Chondrocyte (in vitro differentiated cells): ENCODE measurements at regions not wholly inside any gene's neighbourhood (a gene's known extent, or its start where the extent isn't known, plus 50 kb on each side); places are given as distances from the start of the nearest gene placed in this dataset.

ENCODE experiments used
- DNase-seq: peaks from one replicate; pipeline ENCODE4 v3.0.0; 2021; ENCODE audit warnings: mixed read lengths, low spot score
- H3K27ac Mint-ChIP-seq: one replicate; pipeline ENCODE4 v1.8.0; 2021; ENCODE audit warnings: mild to moderate bottlenecking, moderate library complexity, mixed read lengths; ENCODE audit not compliant: unreplicated experiment
- H3K27me3 Mint-ChIP-seq: 2 replicates; pipeline ENCODE4 v1.8.0; 2021; ENCODE audit warnings: low read depth, mixed read lengths
- H3K36me3 Mint-ChIP-seq: 2 replicates; pipeline ENCODE4 v1.8.0; 2021; ENCODE audit warnings: low read depth, mixed read lengths
- H3K4me1 Mint-ChIP-seq: 2 replicates; pipeline ENCODE4 v1.8.0; 2021; ENCODE audit warnings: low read depth, mild to moderate bottlenecking, mixed read lengths
- H3K4me3 Mint-ChIP-seq: one replicate; pipeline ENCODE4 v1.8.0; 2021; ENCODE audit warnings: mild to moderate bottlenecking, moderate library complexity, mixed read lengths; ENCODE audit not compliant: unreplicated experiment
- H3K9me3 Mint-ChIP-seq: 2 replicates; pipeline ENCODE4 v1.8.0; 2021; ENCODE audit warnings: low read depth, mixed read lengths
- TF ChIP-seq, protein P1 (sequence below): fragments of 200-600 bp; sonication (generic); IDR thresholded peaks from 2 replicates; pipeline ENCODE4 v1.5.0; 2021; ENCODE audit warnings: antibody characterized with exemption, mild to moderate bottlenecking, moderate library complexity

DNA sequence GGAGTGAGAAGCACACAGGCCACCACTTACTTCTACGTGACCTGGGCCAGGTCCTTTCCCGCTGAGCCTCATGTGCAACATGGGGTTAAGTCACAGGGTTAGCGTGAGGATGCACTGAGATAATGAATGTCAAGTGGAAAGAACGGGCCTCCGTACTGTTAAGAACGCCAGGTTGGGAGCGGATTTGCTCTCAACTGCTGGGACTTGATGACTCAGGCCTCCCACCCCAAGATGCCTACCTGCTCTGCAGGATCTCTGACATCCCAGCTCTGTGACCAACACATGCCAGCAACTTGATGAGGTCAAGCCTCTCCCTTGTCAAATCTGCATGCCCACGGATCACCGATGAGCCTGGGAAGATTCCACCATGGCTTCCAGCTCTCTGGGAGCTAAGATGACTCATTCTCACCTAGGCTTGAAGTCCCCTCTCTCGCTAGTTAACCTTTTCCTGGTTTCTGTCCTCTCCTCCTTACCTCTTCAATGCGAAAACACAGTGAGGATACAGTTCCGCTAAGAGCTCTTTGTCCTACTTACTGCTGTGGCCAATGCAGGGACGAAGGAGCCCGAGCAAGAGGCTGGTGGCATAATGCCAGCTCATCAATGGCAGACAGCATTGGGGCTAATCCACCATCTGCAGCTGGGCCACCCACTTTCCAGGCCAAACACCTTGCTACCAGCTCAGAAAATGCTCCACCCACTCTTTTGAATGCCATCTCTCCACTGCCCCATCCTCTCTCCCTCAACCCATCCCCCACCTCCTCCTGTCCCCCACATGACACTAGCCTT, 67.6 kb downstream of the PJA1 start:
- no peaks in the 10 kb centered on the region for H3K36me3 Mint-ChIP-seq
- no peaks in the 10 kb centered on the region for H3K27me3 Mint-ChIP-seq
- H3K4me3 Mint-ChIP-seq = no peak overlapping the region
- no peak overlapping the region for H3K27ac Mint-ChIP-seq
- DNase-seq = no peak
- H3K4me1 Mint-ChIP-seq = peaks cover under 1% of the 10 kb centered on the region
- peaks cover 3% of the 10 kb centered on the region for H3K9me3 Mint-ChIP-seq
- TF ChIP-seq, protein P1, sequence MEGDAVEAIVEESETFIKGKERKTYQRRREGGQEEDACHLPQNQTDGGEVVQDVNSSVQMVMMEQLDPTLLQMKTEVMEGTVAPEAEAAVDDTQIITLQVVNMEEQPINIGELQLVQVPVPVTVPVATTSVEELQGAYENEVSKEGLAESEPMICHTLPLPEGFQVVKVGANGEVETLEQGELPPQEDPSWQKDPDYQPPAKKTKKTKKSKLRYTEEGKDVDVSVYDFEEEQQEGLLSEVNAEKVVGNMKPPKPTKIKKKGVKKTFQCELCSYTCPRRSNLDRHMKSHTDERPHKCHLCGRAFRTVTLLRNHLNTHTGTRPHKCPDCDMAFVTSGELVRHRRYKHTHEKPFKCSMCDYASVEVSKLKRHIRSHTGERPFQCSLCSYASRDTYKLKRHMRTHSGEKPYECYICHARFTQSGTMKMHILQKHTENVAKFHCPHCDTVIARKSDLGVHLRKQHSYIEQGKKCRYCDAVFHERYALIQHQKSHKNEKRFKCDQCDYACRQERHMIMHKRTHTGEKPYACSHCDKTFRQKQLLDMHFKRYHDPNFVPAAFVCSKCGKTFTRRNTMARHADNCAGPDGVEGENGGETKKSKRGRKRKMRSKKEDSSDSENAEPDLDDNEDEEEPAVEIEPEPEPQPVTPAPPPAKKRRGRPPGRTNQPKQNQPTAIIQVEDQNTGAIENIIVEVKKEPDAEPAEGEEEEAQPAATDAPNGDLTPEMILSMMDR = no peak

DNA sequence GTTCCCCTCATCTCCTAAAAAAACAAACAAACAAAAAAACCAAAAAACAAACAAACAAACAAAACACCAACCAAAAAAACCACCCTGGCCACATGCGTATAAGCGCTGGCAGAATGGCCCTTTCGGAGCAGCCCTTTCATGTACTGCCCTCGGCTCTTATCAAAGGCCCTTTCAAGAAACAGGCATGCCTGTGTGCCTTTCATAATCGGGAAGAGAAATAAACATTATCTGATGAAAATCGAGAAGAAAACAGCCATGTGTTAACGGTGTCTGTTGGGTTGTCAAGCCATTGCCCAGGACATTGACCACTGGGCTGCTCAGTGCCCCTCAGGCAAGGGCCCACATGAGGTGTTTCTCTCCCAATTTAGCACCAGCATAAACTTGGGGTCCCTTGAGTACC, 68.3 kb downstream of the PJA1 start:
- no peak for DNase-seq
- Mint-ChIP-seq H3K9me3 (peaks cover 3% of the 10 kb centered on the region), H3K4me3 (no peak overlapping the region), H3K27ac (no peak overlapping the region), H3K4me1 (no peaks in the 10 kb centered on the region), H3K36me3 (no peaks in the 10 kb centered on the region), H3K27me3 (no peaks in the 10 kb centered on the region)
- TF ChIP-seq, protein P1 = no peak

DNA sequence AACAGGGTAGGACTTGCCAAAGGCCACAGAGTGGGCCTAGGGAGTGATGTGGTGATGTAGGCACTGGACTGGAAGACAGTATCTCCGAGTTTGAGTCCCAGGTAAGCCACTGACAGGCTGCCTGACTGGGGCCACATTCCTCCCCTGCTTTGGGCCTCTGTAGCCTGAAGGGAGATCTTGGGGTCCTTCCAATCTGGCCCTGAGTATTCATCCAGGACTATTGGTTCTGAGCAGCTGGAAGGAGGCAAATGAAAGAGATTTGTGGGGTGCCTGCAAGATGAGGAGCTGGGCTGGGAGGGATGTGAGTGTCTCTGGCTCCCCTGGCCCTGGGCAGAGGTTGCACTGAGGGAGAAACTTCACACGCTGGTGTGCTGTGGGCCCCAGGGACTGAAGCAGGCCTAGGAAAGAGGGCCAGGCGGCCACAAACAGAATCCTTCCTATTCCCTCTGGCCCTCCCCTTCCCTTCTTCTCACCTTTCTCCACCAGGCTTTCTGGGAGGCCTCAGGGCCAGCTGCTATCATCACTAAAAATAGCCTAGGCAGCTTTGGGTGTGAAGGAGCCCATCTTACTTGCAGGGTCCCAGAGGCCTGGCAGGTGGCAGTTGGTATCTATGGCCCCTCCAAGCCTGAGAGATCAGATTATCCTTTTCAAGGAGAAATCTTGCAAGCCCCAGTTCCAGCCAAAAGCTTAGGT, 70.1 kb downstream of the PJA1 start:
- H3K4me1 Mint-ChIP-seq = no peaks in the 10 kb centered on the region
- no peak overlapping the region for H3K27ac Mint-ChIP-seq
- no peaks in the 10 kb centered on the region for H3K27me3 Mint-ChIP-seq
- no peak for DNase-seq
- no peaks in the 10 kb centered on the region for H3K36me3 Mint-ChIP-seq
- TF ChIP-seq, protein P1 = no peak
- no peak overlapping the region for H3K4me3 Mint-ChIP-seq
- H3K9me3 Mint-ChIP-seq = peaks cover 3% of the 10 kb centered on the region

DNA sequence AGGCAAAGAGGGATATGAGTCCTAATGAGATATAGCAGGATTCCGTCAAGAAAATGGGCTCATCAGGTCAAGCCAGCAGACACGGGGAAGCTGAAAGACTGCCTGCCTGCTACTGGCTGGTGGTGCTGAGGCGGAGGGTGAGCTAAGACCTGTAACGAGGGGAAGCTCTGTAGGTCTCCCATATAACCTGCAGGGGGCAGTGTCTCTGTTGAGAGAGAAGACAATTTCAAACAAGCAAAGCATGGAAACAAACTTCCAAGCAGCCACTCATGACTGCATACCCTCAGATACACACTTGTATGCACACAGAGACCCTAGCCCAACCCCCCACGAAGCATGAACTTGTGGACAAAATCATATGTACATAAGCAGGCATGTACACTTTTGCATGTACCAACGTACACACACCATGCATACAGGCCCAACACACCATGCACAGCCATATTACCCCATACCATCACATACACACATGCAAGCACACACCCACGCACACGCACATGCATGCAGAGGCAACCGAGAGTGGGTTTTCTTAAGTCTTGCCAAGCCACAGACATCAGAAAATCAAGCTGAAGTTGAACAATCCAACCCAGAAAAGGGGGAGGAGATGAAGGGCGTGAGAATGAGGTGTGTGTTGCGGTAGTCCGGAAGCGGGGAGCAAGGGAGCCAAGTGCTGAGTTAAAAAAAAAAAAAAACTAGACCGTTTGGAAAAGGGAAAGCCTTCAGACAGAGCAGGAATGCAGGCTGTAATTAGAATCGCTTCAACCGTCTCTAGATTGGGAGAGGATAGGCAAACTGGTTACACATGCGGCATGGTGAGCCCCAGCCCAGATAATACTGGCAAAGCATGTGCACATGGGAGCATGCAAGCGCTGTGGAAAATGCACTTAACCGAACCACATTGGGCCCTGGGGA, 71.0 kb downstream of the PJA1 start:
- Mint-ChIP-seq H3K36me3 (no peaks in the 10 kb centered on the region), H3K4me3 (no peak overlapping the region), H3K9me3 (peaks cover 3% of the 10 kb centered on the region), H3K27ac (no peak overlapping the region), H3K4me1 (no peaks in the 10 kb centered on the region), H3K27me3 (no peaks in the 10 kb centered on the region)
- DNase-seq = no peak
- TF ChIP-seq, protein P1 = peak; percentile 72

DNA sequence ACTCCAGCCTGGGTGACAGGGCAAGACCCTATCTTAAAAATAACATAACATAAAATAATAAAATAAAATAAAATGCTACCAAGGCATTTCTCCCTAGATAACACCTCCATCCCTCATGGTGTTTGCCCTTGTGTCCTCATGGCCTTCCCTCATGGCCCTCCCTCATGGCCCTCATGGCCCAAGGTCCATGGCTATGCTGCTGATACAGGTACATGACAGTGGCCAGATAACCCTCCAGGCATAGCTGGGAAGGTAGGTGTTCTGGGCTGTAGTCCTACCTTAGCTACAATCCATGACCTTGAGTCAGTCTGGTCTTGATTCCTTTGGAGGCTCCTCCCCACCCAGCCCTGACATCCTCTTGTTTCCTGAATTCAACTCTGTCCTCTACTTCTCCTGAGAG, 75.2 kb downstream of the PJA1 start:
- H3K4me1 Mint-ChIP-seq = peaks cover 2% of the 10 kb centered on the region
- no peaks in the 10 kb centered on the region for H3K36me3 Mint-ChIP-seq
- H3K27ac Mint-ChIP-seq = no peak overlapping the region
- TF ChIP-seq, protein P1 = no peak
- no peaks in the 10 kb centered on the region for H3K9me3 Mint-ChIP-seq
- no peak overlapping the region for H3K4me3 Mint-ChIP-seq
- no peak for DNase-seq
- H3K27me3 Mint-ChIP-seq = no peaks in the 10 kb centered on the region
